ENCODE measurements at regions not wholly inside any gene's neighbourhood (a gene's known extent, or its start where the extent isn't known, plus 50 kb on each side); places are given as distances from the start of the nearest gene placed in this dataset.

- Histone ChIP-seq H3K27me3 (no peaks in the 10 kb centered on the region), H3K4me3 (no peak overlapping the region), H3K27ac (no peak overlapping the region), H3K36me3 (no peaks in the 10 kb centered on the region), H3K9me3 (no peaks in the 10 kb centered on the region), H3K4me1 (no peaks in the 10 kb centered on the region)
- no peak for TF ChIP-seq POLR2AphosphoS5 (IDR thresholded peaks at IDR 0.05; ENCODE audit: insufficient read depth in 1 of 2, low read depth in 1 of 2)
- intact Hi-C loops (cut with DNase I) = no loop called here
- DNase-seq (ENCODE audit: extremely low spot score in 2 of 2) = no peak
Observed at GRCh38 chr2:198394208-198394607, 589.8 kb downstream of the PLCL1 start.

- Histone ChIP-seq H3K27me3 (no peaks in the 10 kb centered on the region), H3K4me3 (no peak overlapping the region), H3K27ac (no peak overlapping the region), H3K9me3 (no peaks in the 10 kb centered on the region), H3K4me1 (no peaks in the 10 kb centered on the region), H3K36me3 (no peaks in the 10 kb centered on the region)
- DNase-seq (ENCODE audit: extremely low spot score in 2 of 2) = no peak
- TF ChIP-seq CTCF (IDR thresholded peaks at IDR 0.05) (no peak), POLR2A (IDR thresholded peaks at IDR 0.05) (no peak), POLR2AphosphoS5 (IDR thresholded peaks at IDR 0.05; ENCODE audit: insufficient read depth in 1 of 2, low read depth in 1 of 2) (no peak)
- intact Hi-C loops (cut with DNase I) = no loop called here
Observed at GRCh38 chr2:198390670-198391069, 586.3 kb downstream of the PLCL1 start.

GRCh38 chr2:198387677-198388076 is 583.3 kb downstream of the PLCL1 start:
- Histone ChIP-seq H3K27me3 (no peaks in the 10 kb centered on the region), H3K4me3 (no peak overlapping the region), H3K27ac (no peak overlapping the region), H3K4me1 (no peaks in the 10 kb centered on the region), H3K36me3 (no peaks in the 10 kb centered on the region), H3K9me3 (no peaks in the 10 kb centered on the region)
- TF ChIP-seq CTCF (IDR thresholded peaks at IDR 0.05) = no peak
- TF ChIP-seq POLR2AphosphoS5 (IDR thresholded peaks at IDR 0.05; ENCODE audit: insufficient read depth in 1 of 2, low read depth in 1 of 2) = no peak
- no peak for TF ChIP-seq POLR2A (IDR thresholded peaks at IDR 0.05)
- DNase-seq (ENCODE audit: extremely low spot score in 2 of 2) = no peak
- intact Hi-C loops (cut with DNase I) = no loop called here

- H3K27me3 ChIP-seq = no peaks in the 10 kb centered on the region
- DNase-seq (ENCODE audit: extremely low spot score in 2 of 2) = no peak
- no peaks in the 10 kb centered on the region for H3K4me1 ChIP-seq
- H3K36me3 ChIP-seq = no peaks in the 10 kb centered on the region
- no peak for TF ChIP-seq CTCF (IDR thresholded peaks at IDR 0.05)
- no peak for TF ChIP-seq POLR2AphosphoS5 (IDR thresholded peaks at IDR 0.05; ENCODE audit: insufficient read depth in 1 of 2, low read depth in 1 of 2)
- TF ChIP-seq POLR2A (IDR thresholded peaks at IDR 0.05) = no peak
- H3K27ac ChIP-seq = no peak overlapping the region
- H3K4me3 ChIP-seq = no peak overlapping the region
- intact Hi-C loops (cut with DNase I) = no loop called here
- H3K9me3 ChIP-seq = no peaks in the 10 kb centered on the region
Observed at GRCh38 chr2:198385856-198386255, 581.5 kb downstream of the PLCL1 start.

- TF ChIP-seq POLR2AphosphoS5 (IDR thresholded peaks at IDR 0.05; ENCODE audit: insufficient read depth in 1 of 2, low read depth in 1 of 2) = no peak
- no peak for TF ChIP-seq POLR2A (IDR thresholded peaks at IDR 0.05)
- no peak for TF ChIP-seq CTCF (IDR thresholded peaks at IDR 0.05)
- Histone ChIP-seq H3K27me3 (no peaks in the 10 kb centered on the region), H3K36me3 (no peaks in the 10 kb centered on the region), H3K4me1 (no peaks in the 10 kb centered on the region), H3K27ac (no peak overlapping the region), H3K4me3 (no peak overlapping the region), H3K9me3 (no peaks in the 10 kb centered on the region)
- intact Hi-C loops (cut with DNase I) = no loop called here
- DNase-seq (ENCODE audit: extremely low spot score in 2 of 2) = no peak
Observed at GRCh38 chr2:198385326-198385725, 580.9 kb downstream of the PLCL1 start.

GRCh38 chr2:198383392-198383791 is 579.0 kb downstream of the PLCL1 start:
- TF ChIP-seq CTCF (IDR thresholded peaks at IDR 0.05) (no peak), POLR2AphosphoS5 (IDR thresholded peaks at IDR 0.05; ENCODE audit: insufficient read depth in 1 of 2, low read depth in 1 of 2) (no peak), POLR2A (IDR thresholded peaks at IDR 0.05) (no peak)
- Histone ChIP-seq H3K27ac (no peak overlapping the region), H3K36me3 (no peaks in the 10 kb centered on the region), H3K9me3 (no peaks in the 10 kb centered on the region), H3K4me1 (no peaks in the 10 kb centered on the region), H3K4me3 (no peak overlapping the region), H3K27me3 (no peaks in the 10 kb centered on the region)
- intact Hi-C loops (cut with DNase I) = no loop called here
- no peak for DNase-seq (ENCODE audit: extremely low spot score in 2 of 2)
